ENCODE measurements at regions not wholly inside any gene's neighbourhood (a gene's known extent, or its start where the extent isn't known, plus 50 kb on each side); places are given as distances from the start of the nearest gene placed in this dataset.

GRCh38 chr4:19580095-19580494 lies 671.6 kb upstream of the SLIT2 start:
- TF ChIP-seq POLR2G (IDR thresholded peaks at IDR 0.05; ENCODE audit: low read depth, low read length), result no peak
- no peak for TF ChIP-seq YEATS2 (CRISPR knock-in tag; IDR thresholded peaks at IDR 0.05; ENCODE audit: borderline replicate concordance)
- no peak for TF ChIP-seq FOXP1 (IDR thresholded peaks at IDR 0.05)
- no peak for TF ChIP-seq FOXP1 (CRISPR knock-in tag; IDR thresholded peaks at IDR 0.05)
- no peak for TF ChIP-seq ZZZ3 (CRISPR knock-in tag; IDR thresholded peaks at IDR 0.05; ENCODE audit: borderline replicate concordance)
- TF ChIP-seq FOSL1 (CRISPR knock-in tag; IDR thresholded peaks at IDR 0.05; ENCODE audit: borderline replicate concordance), result no peak
- no peak for TF ChIP-seq STAT6 (CRISPR knock-in tag; IDR thresholded peaks at IDR 0.05; ENCODE audit: borderline replicate concordance)
- TF ChIP-seq SIN3A (IDR thresholded peaks at IDR 0.05; ENCODE audit: borderline replicate concordance, low read depth, low read length), result no peak
- no peak for TF ChIP-seq PTBP1 (IDR thresholded peaks at IDR 0.05; ENCODE audit: low read depth, low read length, poor library complexity, severe bottlenecking)
- TF ChIP-seq ZNF773 (CRISPR knock-in tag; IDR thresholded peaks at IDR 0.05; ENCODE audit: borderline replicate concordance), result no peak
- TF ChIP-seq, protein P1, sequence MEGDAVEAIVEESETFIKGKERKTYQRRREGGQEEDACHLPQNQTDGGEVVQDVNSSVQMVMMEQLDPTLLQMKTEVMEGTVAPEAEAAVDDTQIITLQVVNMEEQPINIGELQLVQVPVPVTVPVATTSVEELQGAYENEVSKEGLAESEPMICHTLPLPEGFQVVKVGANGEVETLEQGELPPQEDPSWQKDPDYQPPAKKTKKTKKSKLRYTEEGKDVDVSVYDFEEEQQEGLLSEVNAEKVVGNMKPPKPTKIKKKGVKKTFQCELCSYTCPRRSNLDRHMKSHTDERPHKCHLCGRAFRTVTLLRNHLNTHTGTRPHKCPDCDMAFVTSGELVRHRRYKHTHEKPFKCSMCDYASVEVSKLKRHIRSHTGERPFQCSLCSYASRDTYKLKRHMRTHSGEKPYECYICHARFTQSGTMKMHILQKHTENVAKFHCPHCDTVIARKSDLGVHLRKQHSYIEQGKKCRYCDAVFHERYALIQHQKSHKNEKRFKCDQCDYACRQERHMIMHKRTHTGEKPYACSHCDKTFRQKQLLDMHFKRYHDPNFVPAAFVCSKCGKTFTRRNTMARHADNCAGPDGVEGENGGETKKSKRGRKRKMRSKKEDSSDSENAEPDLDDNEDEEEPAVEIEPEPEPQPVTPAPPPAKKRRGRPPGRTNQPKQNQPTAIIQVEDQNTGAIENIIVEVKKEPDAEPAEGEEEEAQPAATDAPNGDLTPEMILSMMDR (CRISPR knock-in tag; IDR thresholded peaks at IDR 0.05), result no peak
- TF ChIP-seq, protein P2, sequence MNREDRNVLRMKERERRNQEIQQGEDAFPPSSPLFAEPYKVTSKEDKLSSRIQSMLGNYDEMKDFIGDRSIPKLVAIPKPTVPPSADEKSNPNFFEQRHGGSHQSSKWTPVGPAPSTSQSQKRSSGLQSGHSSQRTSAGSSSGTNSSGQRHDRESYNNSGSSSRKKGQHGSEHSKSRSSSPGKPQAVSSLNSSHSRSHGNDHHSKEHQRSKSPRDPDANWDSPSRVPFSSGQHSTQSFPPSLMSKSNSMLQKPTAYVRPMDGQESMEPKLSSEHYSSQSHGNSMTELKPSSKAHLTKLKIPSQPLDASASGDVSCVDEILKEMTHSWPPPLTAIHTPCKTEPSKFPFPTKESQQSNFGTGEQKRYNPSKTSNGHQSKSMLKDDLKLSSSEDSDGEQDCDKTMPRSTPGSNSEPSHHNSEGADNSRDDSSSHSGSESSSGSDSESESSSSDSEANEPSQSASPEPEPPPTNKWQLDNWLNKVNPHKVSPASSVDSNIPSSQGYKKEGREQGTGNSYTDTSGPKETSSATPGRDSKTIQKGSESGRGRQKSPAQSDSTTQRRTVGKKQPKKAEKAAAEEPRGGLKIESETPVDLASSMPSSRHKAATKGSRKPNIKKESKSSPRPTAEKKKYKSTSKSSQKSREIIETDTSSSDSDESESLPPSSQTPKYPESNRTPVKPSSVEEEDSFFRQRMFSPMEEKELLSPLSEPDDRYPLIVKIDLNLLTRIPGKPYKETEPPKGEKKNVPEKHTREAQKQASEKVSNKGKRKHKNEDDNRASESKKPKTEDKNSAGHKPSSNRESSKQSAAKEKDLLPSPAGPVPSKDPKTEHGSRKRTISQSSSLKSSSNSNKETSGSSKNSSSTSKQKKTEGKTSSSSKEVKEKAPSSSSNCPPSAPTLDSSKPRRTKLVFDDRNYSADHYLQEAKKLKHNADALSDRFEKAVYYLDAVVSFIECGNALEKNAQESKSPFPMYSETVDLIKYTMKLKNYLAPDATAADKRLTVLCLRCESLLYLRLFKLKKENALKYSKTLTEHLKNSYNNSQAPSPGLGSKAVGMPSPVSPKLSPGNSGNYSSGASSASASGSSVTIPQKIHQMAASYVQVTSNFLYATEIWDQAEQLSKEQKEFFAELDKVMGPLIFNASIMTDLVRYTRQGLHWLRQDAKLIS (CRISPR knock-in tag; IDR thresholded peaks at IDR 0.05), result no peak
- TF ChIP-seq ZBTB7A (CRISPR knock-in tag; IDR thresholded peaks at IDR 0.05), result no peak

Data from HepG2 (cell line).